ENCODE measurements at regions not wholly inside any gene's neighbourhood (a gene's known extent, or its start where the extent isn't known, plus 50 kb on each side); places are given as distances from the start of the nearest gene placed in this dataset.
"Not testable (repeated sequence)": the region's sequence is repeated elsewhere in the genome, so short reads cannot be mapped to it uniquely, and the experiment has no call there.

DNA sequence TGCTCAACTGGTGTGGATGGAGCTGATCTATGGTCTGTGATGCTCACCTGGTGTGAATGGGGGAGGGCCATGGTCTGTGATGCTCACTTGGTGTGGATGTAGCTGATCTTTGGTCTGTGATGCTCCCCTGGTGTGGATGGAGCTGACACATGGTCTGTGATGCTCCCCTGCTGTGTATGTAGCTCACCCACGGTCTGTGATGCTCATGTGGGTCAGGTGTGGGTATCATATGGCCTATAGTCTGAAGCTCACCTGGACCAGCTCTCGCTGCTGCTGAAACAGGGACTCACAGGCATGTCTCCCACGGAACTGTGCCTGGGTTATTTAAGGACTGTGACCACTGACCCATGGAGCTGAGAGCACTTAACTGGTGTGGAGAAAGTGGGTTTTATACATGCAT is 109.7 kb downstream of the CRLF2 start:
- DNase-seq, result no peak

DNA sequence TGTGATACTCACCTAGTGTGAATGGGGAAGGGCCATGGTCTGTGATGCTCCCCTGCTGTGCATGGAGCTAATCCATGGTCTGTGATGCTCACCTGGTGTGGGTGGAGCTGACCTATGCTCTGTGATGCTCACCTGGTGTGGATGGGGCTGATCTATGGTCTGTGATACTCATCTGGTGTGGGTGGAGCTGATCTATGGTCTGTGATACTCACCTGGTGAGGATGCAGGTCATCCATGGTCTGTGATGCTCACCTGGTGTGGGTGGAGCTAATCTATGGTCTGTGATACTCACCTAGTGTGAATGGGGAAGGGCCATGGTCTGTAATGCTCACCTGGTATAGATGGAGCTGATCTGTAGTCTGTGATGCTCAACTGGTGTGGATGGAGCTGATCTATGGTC is 110.2 kb downstream of the CRLF2 start:
- not testable (repeated sequence) for DNase-seq

DNA sequence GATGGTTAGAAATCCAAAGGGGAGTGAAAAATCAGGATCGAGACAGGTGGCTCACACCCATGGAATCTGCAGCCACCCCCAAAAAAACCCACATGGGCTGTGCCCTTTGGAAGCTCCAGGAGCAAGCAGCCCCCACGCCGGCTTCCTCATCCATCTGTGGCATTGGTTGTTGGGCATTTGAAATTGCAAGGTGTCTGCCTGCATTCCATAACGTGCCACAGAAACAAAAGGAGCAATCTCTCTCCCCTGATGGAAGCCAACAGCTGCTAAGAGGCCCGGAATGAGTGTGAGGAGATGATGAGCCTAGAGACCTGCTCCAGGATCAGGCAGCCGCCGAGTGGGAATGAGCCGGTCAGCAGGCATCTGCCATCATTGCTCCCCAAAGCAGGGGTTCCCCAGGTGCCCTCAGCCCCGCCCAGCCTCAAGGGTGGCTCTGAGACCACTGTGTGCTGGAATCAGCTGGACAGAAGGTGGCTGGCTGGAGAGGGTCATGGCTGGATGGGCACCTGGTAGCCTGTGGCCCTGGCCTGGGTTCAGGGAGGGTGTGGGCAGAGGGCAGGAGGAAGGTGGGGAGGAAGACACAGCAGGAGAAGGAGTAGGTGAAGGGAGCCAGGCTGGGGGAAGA is 113.2 kb downstream of the CRLF2 start:
- DNase-seq, result no peak

DNA sequence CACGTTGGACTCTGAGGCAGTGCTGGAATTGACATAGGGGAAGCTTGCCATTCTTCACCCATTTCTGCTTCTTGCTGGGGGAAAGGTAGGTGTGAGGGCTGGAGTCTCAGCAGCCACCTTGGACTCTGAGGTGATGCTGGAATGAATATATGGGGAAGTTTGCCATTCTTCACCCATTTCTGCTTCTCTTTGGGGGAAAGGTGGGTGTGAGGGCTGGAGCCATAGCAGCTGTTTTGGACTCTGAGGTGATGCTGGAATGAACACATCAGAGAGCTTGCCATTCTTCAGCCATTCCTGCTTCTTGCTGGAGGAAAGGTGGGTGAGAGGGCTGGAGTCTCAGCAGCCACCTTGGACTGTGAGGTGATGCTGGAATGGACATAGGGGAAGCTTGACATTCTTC is 115.1 kb downstream of the CRLF2 start:
- no peak for DNase-seq

DNA sequence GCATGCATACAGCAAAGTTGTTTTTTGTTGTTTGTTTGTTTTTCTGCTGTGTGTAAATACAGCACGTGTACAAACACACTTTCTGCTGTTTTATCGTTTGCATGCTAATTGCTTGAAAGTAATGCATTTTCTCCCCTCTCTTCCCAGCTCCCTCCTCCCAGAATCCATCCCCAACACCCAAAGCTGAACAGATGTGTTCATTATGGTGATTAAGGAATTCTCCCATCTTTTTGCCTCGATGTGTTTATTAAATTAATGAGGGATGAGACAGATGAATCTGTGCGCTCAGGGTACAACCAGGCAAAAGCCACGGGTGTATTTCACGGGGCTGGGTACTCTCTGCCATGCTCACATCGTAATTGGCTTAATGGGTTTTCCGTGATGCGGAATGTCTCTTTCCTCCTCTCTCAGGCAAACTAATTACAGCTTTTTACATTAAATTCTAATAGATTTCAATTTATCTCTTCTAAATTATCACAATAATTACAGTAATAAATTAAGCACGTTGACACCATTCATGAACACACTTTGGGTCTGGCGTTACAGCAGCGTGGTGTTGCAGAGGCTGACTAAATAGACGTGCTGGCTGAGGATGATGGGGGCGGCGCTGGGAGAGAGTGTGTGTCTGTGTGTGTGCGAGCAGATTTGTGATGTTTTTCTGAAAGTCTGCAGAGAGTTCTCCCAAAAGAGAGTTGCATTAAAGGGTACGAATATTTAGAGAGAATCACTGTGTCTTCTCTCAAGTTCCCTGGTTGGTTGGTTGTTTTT is 117.7 kb downstream of the CRLF2 start:
- no peak for DNase-seq

DNA sequence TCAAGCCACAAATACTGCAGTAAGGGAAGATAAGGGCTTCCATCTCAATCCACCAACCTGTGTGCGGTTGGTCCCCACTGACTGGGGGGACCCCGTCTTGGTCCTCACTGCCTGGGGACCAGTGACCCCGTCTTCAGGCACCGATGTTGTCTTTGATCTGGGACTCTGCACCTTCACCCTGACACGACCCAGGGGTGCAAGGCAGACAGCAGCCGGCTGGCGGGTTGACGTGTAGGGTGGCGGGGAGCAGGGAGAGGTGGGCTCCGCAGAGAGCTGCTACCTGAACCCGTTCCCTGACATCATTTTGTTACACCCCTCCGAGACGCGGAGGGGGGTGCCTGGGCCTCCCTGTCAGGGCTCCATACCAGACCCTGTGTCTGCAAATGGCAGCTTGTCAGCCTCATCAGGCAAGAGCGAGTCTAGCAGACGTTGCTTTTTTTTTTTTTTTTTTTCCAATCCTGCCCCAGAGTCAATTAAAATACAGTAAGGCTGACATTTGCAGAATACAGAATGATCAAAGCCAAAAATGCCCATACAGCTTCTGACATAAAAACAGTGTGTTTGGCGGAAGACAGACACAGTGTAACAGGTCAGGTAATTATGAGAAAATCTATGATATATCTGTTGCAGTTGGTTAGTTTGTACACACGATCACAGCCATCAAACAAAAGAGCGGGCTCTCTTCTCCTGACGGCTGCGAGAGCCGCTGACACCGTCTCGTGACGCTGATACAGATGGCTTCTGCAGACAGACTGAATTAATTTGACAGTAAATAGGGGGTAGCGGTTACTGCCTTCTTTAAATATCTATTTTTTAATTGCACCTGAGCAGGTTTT is 118.6 kb downstream of the CRLF2 start:
- DNase-seq, result no peak

DNA sequence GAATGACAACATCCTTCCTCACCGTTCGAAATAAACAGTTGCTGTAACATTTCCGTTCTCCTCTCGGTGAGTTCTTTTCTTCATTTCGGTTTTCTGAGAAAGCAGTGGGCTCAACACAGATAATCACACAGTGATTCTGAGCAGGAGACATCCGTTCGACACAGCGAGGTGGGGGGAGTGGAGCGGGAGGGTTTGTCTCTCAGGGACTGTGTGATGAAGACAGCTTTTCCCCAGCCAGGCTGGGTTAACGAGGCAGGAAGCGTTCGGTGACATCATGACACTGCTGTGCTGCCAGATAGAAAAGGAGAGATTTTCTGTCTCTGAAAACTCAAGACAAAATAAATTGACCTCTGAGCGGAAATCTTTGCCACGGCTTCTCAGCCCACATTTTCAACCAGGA is 119.3 kb downstream of the CRLF2 start:
- no peak for DNase-seq

DNA sequence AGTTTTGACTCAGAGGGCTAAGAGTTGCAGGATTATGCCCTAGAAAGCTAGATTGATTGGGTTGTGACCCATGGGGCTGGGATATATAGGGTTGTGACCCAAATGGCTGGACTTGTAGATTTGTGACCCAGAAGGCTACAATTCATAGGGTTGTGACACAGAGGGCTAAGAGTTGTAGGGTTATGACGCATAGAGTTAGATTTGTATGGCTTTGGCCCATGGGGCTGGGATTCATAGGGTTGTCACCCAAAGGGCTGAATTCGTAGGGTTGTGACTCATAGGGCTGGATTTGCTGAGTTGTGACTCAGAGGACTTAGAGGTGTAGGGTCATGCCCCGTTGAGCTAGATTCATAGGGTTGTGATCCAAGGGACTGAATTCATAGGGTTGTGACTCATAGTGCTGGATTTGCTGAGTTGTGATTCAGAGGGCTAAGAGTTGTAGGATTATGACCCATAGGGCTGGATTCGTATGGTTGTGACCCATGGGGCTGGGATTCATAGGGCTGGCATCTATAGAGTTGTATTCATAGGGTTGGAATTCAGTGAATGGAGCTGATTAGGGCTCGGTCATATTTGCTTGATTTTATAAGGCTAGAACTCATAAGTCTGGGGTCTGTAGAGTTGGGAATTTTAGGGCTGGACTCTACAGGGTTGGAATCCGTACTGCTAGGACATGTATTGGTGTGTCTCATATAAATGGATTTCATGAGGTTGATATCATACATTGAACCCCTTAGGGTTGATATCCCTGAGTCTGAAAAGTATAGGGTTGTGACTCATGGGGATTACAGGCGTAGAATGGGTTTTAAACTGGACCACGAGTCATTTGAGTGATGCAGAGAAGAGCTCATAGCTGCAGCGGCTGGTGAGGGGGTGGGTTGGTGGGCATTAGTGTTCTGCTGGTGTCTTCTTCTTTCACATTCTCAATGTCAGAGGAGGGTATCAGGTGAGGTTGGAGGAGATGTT is 125.7 kb downstream of the CRLF2 start:
- DNase-seq, result peak; percentile 7

DNA sequence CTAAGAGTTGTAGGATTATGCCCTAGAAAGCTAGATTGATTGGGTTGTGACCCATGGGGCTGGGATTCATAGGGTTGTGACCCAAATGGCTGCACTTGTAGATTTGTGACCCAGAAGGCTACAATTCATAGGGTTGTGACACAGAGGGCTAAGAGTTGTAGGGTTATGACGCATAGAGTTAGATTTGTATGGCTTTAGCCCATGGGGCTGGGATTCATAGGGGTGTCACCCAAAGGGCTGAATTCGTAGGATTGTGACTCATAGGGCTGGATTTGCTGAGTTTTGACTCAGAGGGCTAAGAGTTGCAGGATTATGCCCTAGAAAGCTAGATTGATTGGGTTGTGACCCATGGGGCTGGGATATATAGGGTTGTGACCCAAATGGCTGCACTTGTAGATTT is 126.6 kb downstream of the CRLF2 start:
- DNase-seq, result not testable (repeated sequence)

DNA sequence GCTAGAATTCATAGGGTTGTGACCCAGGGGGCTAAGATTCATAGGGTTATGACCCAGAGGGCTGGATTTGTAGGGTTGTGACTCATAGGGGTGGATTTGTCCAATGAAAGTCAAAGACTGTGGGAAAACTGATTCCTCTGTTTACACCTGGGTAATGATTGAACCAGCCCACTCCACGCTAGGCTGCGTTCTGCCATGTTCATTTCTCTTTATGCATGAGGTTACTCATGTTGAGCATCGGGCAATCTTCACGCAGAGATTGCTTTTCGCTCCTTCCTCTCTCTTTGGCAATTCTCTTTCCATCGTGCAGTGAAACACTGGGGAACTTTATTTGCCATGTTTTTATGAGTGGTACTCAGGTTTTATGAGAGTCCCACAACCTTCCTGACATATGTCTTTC is 127.8 kb downstream of the CRLF2 start:
- no peak for DNase-seq

DNA sequence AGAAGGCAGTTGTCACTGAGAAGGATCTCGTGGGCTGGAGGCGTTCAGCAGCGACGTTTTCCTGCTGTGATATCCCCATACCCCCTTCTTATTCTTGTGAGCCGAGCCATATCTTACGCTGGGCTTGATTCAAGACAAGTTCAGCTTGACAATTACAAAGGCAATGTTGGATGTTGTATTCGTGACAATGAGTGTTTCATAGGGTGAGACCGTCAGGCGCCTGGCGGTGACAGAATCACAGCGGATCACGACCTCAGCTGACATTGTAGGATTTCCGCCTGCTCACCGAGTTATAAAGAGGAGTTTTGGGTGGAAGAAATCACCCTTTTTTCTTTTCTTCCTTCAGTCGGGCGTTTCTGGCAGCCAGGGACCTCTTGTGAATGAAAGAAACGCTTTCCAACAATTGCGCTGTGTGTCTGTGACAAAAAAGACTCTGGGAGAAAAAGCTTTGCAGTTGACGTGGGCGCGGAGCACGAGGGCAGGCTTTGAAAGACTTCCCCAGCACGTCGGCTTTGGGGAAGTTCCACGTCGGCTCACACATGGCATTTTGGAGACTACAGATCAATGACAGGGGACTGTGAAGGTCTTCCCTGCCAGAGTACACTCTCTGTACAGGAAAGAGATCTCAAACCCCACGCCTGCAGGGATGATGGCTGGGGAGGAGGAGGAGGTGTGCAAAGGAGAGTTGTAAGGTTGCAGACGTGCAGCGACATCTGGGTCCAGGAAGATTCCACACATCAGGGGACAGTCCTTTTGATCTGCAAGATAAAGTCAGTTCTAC is 135.4 kb downstream of the CRLF2 start:
- no peak for DNase-seq

DNA sequence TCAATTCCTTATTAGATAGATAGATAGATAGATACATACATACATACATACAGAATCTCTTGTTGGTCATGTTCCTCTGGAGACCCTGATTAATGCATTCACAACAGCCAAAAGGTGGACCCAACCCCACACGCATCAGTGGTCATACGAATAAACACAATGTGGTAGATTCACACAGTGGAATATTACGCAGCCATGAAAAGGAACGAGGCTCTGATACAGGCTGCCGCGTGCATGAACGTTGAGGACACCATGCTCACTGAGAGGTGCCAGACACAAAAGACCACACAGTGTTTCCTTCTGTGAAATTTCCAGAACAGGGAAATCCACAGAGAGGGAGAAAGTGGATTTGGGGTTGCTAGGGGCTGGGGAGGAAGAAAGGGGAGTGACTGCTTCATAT is 136.7 kb downstream of the CRLF2 start:
- DNase-seq, result no peak

DNA sequence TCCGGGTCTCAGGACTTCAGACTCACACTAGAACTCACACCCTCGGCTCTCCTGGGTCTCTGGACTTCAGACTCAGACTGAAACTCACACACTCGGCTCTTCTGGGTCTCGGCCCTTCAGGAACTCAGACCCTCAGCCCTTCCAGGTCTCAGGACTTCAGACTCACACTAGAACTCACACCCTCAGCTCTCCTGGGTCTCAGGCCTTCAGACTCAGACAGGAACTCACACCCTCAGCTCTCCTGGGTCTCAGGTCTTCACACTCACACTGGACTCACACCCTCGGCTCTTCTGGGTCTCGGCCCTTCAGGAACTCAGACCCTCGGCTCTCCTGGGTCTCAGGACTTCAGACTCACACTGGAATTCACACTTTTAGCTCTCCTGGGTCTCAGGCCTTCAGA is 137.3 kb downstream of the CRLF2 start:
- no peak for DNase-seq

DNA sequence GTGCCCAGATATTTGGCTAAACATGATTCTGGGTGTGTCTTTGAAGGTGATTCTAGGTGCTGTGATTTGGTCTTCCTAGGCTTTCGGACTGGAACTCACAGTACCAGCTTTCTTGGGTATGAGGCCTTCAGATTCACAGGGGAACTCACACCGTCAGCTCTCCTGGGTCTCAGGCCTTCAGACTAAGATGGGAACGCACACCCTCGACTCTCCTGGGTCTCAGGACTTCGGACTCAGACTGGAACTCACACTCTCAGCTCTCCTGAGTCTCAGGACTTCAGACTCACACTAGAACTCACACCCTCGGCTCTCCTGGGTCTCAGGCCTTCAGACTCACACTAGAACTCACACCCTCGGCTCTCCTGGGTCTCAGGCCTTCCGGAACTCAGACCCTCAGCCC is 137.7 kb downstream of the CRLF2 start:
- no peak for DNase-seq

DNA sequence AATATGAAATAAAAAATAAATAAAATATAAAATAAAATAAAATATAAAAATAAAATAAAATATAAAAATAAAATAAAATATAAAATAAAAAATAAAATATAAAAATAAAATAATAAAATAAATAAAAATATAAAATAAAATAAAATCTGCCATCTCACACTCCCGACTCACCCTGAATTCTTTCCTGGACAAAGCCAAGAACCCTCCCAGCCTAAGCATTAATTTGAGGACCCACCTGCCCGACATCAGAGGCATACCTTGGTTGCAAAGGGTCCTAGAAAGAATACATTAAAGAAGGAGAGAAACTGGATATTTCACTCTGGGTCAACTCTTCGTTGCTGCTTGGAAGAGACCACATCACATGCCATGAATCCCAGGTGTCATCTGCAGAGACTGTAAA is 138.3 kb downstream of the CRLF2 start:
- no peak for DNase-seq

DNA sequence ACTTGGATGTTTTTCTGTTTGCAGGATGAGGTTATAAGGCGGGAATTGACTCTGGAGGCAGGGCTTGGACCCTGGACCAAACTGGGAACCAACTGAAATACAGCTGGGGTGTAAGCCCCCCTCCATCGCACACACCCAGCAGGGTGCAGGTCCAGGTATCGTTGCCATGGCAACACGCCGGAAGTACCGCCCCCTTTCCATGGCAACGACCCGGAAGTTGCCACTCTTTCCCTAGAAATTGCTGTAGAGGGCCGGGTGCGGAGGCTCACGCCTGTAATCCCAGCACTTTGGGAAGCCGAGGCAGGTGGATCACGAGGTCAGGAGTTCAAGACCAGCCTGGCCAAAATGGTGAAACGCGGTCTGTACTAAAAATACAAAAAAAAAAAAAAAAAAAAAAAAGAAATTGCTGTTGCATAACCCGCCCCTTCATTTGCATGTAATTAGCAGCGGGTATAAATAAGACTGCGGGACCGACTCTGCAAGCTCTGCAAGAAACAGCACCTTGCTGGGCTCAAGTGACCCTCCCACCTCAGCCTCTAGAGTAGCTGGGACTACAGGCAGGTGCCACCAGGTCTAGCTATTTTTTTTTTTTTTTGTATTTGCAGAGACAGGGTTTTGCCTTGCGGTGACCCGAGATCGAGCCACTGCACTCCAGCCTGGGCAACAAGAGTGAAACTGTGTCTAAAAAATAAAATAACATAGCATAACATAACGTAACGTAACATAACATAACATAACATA is 139.6 kb downstream of the CRLF2 start:
- no peak for DNase-seq

DNA sequence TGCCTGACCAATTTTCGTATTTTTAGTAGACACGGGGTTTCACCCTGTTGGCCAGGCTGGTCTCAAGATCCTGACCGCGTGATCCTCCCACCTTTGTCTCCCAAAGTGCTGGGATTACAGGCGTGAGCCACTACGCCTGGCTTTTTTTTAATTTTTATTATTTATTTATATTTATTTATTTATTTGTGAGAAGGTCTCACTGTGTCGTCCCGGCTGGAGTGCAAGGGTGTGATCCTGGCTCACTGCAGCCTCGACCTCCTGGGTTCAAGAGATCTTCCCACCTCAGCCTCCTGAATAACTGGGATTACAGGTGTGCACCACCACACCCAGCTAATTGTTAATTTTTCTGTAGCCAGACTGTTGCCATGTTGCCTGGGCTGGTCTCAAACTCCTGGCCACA is 141.1 kb downstream of the CRLF2 start:
- DNase-seq, result no peak

DNA sequence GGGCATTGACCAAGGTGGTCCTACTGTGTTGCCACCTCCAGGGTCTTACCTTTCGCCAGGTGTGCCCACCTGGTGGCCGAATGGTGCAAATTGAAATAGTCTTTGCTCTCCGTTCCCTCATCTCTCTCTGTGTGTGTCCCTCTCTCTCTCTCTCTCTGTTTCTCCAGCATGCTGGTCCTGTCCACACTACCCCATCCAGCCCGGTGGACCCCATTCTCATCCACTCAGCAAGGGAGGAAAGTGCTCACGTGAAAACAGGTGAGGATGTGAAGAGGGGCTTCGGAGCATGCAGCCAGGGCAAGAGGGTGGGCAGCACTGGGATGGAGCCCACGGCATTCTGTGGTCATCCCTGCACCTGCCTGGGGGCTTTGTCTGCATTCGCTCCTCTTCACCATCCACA is 150.1 kb downstream of the CRLF2 start:
- no peak for DNase-seq

DNA sequence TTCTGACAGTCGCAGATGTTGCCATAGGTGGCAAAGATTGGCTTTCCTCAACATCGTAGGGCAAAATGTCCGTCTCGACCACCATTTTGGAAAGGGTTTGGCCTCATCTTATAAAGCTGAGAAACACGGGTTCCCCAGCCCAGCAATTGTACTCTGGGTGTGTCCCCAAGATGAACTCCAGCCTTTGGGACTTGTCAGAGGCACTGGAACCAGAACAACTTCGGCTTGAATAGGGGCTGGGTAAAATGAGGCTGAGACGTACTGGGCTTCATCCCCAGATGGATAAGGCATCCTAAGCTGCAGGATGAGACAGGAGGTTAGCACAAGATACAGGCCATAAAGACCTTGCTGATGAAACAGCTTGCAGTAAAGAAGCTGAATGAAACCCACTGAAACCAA is 151.9 kb downstream of the CRLF2 start:
- no peak for DNase-seq

DNA sequence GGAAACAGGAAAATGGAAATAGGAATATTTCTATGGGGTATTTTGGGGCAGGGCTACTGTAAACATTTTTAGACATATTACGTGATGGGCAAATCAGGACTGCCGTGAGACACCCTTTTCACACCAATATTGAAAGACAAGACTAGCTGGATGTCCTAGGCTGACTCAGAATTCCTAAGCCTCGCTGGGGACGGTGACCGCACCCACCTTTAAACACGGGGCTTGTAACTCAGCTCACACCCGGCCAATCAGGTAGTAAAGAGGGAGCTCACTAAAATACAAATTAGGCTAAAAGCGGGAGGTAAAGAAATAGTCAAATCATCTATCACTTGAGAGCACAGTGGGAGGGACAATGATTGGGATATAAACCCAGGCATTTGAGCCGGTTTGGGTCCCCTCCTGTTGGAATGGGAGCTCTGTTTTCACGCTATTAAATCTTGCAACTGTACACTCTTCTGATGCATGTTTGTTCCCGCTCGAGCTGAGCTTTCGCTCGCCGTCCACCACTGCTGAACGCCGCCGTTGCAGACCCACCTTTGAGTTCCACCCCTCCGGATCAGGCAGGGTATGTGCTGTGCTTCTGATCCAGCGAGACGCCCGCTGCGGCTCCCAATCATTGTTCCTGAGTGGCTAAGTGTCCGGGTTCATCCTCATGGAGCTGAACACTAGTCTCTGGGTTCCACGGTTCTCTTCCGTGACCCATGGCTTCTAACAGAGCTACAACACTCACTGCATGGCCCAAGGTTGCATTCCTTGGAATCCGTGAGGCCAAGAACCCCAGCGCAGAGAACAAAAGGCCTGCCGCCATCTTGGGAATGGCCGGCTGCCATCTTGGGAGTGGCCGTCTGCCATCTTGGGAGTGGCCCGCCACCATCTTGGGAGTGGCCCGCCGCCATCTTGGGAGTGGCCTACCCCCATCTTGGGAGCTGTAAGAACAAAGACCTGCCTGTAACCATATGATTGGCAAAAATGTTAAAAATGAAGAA is 152.6 kb downstream of the CRLF2 start:
- DNase-seq, result no peak
